Muscle of leg (tissue), 3 donors: ENCODE measurements at regions not wholly inside any gene's neighbourhood (a gene's known extent, or its start where the extent isn't known, plus 50 kb on each side); places are given as distances from the start of the nearest gene placed in this dataset.

Source experiments
- DNase-seq: peaks from one replicate; pipeline ENCODE4 v3.0.0; 2013
- H3K27ac ChIP-seq: one replicate; pipeline ENCODE4 v1.5.1; 2013; ENCODE audit warnings: mild to moderate bottlenecking, low read length, control low read depth
- H3K27me3 ChIP-seq: one replicate; pipeline ENCODE4 v1.6.1; 2013; ENCODE audit warnings: low read length; ENCODE audit not compliant: control insufficient read depth, insufficient read depth
- H3K36me3 ChIP-seq: one replicate; pipeline ENCODE4 v1.6.1; 2013; ENCODE audit warnings: low read length; ENCODE audit not compliant: control insufficient read depth, insufficient read depth
- H3K4me1 ChIP-seq: one replicate; pipeline ENCODE4 v1.6.1; 2013; ENCODE audit warnings: low read length; ENCODE audit not compliant: control insufficient read depth, insufficient read depth
- H3K4me3 ChIP-seq: one replicate; pipeline ENCODE4 v1.5.1; 2013; ENCODE audit warnings: low read length, control low read depth
- H3K9me3 ChIP-seq: replicated peaks from 2 replicates; pipeline ENCODE4 v1.6.1; 2013; ENCODE audit warnings: low read depth, low read length; ENCODE audit not compliant: control insufficient read depth
- WGBS: methylation state at CpG from one replicate; pipeline ENCODE4 v1.1.5; 2013; ENCODE audit warnings: missing lambda C conversion rate; ENCODE audit not compliant: insufficient coverage; 5-methylcytosine and 5-hydroxymethylcytosine counted together

DNA sequence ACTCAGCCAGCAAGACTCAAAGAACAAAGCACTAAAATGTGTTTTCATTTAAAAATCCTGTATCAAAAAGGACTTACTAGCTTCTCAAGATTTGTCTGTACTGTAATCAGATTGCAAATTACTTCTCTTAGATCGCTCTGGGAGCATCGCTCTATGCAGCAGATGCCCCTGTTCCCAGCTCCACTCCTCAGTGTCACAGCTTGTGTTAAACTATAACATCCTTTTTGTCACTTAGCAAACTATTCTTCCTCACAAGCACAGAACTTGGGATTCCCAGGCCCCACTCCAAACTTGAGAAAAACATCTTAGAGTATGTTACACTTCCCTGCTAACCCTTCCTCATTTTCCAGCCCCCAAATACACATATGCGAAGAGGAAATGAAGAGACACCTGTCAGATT, 85.1 kb upstream of the CHRM3 start:
- no peaks in the 10 kb centered on the region for H3K9me3 ChIP-seq
- no peaks in the 10 kb centered on the region for H3K36me3 ChIP-seq
- no peak overlapping the region for H3K27ac ChIP-seq
- WGBS = 94% methylated on average over 2 of the region's 3 CpGs
- H3K4me3 ChIP-seq = no peak overlapping the region
- no peak for DNase-seq
- no peaks in the 10 kb centered on the region for H3K4me1 ChIP-seq
- no peaks in the 10 kb centered on the region for H3K27me3 ChIP-seq

DNA sequence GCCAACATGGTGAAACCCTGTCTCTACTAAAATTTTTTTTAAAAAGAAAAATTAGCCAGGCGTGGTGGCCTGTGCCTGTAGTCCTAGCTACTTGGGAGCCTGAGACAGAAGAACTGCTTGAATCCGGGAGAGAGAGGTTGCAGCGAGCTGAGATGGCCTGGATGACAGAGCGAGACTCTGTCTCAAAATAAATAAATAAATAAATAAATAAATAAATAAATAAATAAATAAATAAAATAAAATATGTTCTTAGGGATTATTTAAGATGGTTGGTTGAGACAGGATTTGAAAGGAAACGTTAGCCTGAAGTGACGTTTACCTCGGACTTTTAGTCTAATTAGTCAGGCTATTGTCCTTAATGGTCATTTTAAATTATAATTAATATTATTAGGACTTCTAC, 88.5 kb upstream of the CHRM3 start:
- no CpG with 5 or more reads among the region's 7 CpGs for WGBS
- H3K4me1 ChIP-seq = no peaks in the 10 kb centered on the region
- no peak overlapping the region for H3K27ac ChIP-seq
- H3K36me3 ChIP-seq = no peaks in the 10 kb centered on the region
- no peaks in the 10 kb centered on the region for H3K9me3 ChIP-seq
- DNase-seq = no peak
- H3K4me3 ChIP-seq = no peak overlapping the region
- H3K27me3 ChIP-seq = no peaks in the 10 kb centered on the region

DNA sequence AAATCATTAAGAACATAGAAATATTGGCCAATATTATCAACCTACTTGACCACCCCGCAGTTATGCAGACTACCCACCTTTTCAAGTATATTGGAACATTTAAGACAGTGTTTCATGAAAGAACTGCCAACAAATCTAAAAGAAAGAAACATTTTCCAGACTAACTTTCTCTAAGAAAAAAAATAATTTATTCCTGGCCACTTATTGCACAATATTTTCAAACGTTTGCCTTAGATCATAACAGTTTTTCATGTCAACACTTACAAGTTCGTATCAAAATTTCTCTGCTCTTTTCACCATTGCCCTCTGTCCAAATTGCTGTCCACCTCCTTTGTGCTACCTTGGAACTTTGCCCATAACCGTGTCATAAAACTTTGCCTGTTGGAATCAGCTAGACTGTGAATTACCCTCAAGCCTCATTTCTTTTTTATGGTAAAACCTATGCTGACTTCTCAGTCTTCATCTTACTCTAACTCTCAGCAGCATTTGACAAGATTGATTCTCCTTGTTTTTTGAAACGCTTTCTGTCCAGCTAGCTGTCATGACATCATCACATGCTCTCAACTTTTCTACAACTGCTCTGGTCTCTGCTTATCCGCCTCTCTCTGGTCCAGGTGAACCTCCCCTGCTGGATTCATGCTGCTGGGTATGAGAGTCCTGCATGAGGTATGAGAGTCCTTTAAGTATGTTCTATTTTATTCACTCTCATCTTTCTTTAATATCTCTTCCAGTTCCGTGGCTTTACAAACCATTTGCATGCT, 92.8 kb upstream of the CHRM3 start:
- Histone ChIP-seq H3K4me3 (no peak overlapping the region), H3K27ac (no peak overlapping the region), H3K36me3 (no peaks in the 10 kb centered on the region), H3K27me3 (no peaks in the 10 kb centered on the region), H3K4me1 (no peaks in the 10 kb centered on the region), H3K9me3 (no peaks in the 10 kb centered on the region)
- peak; percentile 19 for DNase-seq
- WGBS = 33% methylated on average over 4 of the region's 7 CpGs

DNA sequence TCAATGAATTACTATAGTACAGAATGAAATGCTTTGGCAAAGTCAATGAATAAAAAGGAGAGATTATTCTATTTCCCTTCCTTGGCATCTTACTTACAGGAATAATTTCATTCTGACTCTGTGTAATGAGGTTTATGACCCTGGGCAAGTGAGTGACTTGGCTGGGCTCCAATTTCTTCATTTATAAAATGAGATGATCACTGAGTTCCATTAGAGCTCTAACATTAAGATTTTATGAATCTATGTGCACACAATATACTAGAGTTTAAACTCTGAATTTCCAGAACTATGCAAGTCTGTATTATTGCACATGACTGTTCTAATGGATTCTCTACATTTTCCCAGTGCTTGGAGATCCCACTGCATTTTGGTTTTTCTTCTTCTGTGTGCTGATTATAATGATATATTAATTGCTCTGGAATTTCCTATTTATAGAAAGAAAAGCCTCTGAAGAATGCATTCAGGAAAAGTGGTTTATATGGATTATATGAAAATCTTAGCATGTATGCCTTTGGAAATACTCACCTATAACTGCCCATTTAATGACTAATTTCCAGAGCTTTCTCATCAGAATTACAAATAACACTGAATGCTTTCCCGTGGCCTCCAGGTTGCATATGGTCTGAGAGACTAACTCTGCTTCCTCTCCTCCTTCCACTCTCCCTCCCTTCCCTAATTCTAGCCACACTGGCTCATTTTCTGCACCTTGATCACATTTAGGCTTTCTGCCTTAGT, 97.4 kb upstream of the CHRM3 start:
- no peak for DNase-seq
- no peaks in the 10 kb centered on the region for H3K36me3 ChIP-seq
- no peaks in the 10 kb centered on the region for H3K4me1 ChIP-seq
- H3K27ac ChIP-seq = no peak overlapping the region
- H3K27me3 ChIP-seq = no peaks in the 10 kb centered on the region
- WGBS = 37% methylated on average over 1 of the region's 1 CpG
- H3K4me3 ChIP-seq = no peak overlapping the region
- H3K9me3 ChIP-seq = no peaks in the 10 kb centered on the region

DNA sequence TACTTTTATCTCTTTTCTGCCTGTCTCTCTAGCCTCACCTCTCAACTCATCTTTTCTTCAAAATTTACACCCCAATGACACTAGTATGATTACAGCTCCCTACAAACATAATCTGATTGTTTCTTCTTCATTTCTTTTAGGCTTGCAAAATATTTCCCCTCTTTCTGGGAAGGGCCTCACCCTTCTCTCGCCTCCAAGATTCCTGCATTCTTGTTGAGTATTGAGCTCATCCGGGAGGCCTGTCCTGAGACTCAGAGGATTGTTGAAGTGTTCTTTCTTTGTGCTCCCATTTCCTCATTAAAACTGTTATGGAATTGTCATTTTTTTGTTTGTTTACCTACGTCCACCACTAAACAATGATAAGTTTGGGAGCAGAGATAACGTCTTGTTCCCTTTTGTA, 99.1 kb upstream of the CHRM3 start:
- no peaks in the 10 kb centered on the region for H3K27me3 ChIP-seq
- peak; percentile 32 for DNase-seq
- H3K9me3 ChIP-seq = no peaks in the 10 kb centered on the region
- H3K4me3 ChIP-seq = no peak overlapping the region
- H3K4me1 ChIP-seq = no peaks in the 10 kb centered on the region
- no CpG with 5 or more reads among the region's 4 CpGs for WGBS
- H3K36me3 ChIP-seq = no peaks in the 10 kb centered on the region
- H3K27ac ChIP-seq = no peak overlapping the region

DNA sequence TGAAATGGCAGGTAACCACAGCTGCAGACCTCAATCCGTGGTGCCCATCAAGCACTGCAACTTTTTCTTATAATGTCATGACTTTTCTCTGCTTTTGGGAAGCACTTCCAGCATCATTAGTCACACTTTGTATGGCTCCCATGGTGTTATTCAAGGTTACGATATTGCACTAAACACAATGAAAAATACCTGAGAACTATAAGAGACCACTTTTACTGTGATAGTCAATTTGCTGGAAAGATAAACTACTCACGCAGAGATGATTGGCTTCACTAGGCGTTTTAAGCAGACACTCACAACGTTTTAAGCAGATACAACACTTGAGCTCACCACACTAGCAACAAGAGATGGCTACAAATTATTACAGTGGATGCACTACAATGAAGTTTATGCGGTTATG, 103.2 kb upstream of the CHRM3 start:
- no peak for DNase-seq
- Histone ChIP-seq H3K36me3 (no peaks in the 10 kb centered on the region), H3K4me3 (no peak overlapping the region), H3K4me1 (no peaks in the 10 kb centered on the region), H3K9me3 (no peaks in the 10 kb centered on the region), H3K27me3 (no peaks in the 10 kb centered on the region), H3K27ac (no peak overlapping the region)
- 60% methylated on average over 1 of the region's 6 CpGs for WGBS

DNA sequence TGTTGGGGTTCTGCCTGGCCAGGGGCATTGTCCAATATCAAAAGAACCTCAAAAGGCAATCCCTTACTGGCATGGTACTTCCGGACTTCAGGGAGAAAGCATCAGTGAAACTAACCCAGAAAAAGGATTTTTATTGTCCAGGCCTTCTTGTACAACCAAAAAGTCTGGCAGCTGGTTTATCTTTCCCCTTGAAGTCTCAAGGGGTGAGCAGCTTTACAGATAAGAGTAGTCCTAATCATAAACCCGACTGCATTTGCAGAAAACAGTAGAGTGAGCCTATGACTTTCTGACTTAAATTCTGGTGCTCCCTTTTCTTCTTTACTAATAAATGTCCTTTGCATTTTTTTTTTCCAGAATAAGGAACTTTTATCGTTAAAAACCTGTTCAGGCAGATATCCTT, 104.0 kb upstream of the CHRM3 start:
- 90% methylated on average over 2 of the region's 3 CpGs for WGBS
- no peaks in the 10 kb centered on the region for H3K4me1 ChIP-seq

DNA sequence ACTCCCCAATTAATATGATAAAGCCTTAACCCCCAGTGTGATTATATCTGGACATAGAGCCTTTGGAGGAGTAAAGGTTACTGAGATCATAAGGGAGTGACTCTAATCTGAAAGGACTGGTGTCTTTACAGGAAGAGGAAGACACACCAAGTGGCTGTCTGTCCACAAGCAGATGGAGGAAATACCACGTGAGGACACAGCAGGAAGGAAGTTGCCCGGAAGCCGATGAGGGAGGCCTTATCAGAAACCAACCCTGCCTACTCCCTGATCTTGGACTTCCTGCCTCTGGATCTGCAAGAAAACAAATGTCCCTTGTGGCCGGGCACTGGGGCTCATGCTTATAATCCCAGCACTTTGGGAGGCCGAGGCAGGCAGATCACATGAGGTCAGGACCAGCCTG, 110.3 kb upstream of the CHRM3 start:
- 76% methylated on average over 5 of the region's 5 CpGs for WGBS
- no peak overlapping the region for H3K4me3 ChIP-seq
- H3K27me3 ChIP-seq = no peaks in the 10 kb centered on the region
- H3K36me3 ChIP-seq = no peaks in the 10 kb centered on the region
- H3K9me3 ChIP-seq = no peaks in the 10 kb centered on the region
- no peaks in the 10 kb centered on the region for H3K4me1 ChIP-seq
- DNase-seq = no peak
- no peak overlapping the region for H3K27ac ChIP-seq

More for the DNA sequence above, 104.0 kb upstream of the CHRM3 start:
- Histone ChIP-seq H3K4me3 (no peak overlapping the region), H3K27me3 (no peaks in the 10 kb centered on the region), H3K9me3 (no peaks in the 10 kb centered on the region), H3K36me3 (no peaks in the 10 kb centered on the region), H3K27ac (no peak overlapping the region)
- DNase-seq = no peak

DNA sequence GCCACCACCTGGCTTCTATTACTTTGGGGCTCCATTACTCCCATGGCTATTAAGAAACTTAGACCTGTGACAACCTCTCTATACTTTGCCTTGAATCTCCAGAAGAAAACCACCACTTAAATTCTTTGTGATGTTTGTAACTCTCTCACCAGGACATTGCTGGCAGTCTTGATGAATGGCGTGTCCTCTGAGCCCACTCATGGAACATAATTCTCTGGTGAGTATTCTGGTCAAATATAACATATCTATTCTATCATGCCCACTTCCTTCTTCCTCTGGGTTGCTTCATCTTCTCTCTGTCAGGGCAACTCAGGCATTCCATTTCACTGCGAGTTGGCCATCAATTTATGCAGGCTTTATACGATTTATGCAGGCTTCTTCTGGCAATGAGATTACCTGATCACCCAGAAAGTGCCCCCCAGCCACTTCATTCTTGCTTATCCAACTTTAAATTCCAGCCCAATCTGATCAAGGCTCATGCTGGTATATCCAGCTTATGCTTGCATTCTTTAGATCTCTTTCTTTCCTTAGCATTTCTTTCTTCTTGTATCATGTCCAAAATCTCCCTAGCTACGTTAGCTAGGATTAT, 112.0 kb upstream of the CHRM3 start:
- 83% methylated on average over 2 of the region's 4 CpGs for WGBS
- Histone ChIP-seq H3K27me3 (no peaks in the 10 kb centered on the region), H3K4me3 (no peak overlapping the region), H3K36me3 (no peaks in the 10 kb centered on the region), H3K9me3 (no peaks in the 10 kb centered on the region), H3K4me1 (no peaks in the 10 kb centered on the region), H3K27ac (no peak overlapping the region)
- no peak for DNase-seq

DNA sequence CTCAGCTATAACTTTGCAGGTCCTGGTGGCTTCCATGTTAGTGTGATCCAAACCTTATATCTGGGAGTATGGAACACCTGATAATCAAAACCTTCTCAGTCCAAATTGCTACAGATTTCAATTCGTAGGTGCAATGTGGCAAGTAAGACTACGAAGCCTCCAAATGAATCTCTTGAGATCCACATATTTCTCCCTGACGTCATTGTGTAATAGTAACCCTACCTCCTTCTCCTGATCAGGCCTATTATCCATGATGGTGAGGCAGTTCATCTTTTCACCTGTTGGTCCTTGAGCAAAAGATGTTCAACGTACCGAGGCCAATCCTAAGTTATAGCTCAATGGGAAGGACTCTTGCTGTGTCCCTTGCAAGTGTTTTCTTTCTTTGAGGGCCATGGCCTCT, 115.9 kb upstream of the CHRM3 start:
- H3K4me3 ChIP-seq = no peak overlapping the region
- no peaks in the 10 kb centered on the region for H3K36me3 ChIP-seq
- no peaks in the 10 kb centered on the region for H3K4me1 ChIP-seq
- no peak overlapping the region for H3K27ac ChIP-seq
- no peaks in the 10 kb centered on the region for H3K27me3 ChIP-seq
- no peak for DNase-seq
- 90% methylated on average over 2 of the region's 5 CpGs for WGBS
- no peaks in the 10 kb centered on the region for H3K9me3 ChIP-seq
